IMR-90 (cell line): ENCODE measurements at regions not wholly inside any gene's neighbourhood (a gene's known extent, or its start where the extent isn't known, plus 50 kb on each side); places are given as distances from the start of the nearest gene placed in this dataset.

ENCODE experiments used
- ATAC-seq: fragments of 200-7000 bp; cut with Tn5 transposase; 2 replicates; pipeline ENCODE4 v1.9.1; 2020; ENCODE audit warnings: low read depth, mild to moderate bottlenecking, moderate library complexity
- BruUV-seq: library from RNA; stranded (reverse); fragments of 400-500 nt; replicated peaks from 2 replicates; lab custom pipeline; 2021; lab: Mats Ljungman, UMichigan
- CTCF ChIA-PET: fragments of 300-600 bp; formaldehyde crosslinking; extraction: SDS; loops from one replicate; lab custom pipeline; 2021; ENCODE audit warnings: antibody characterized with exemption; lab: Yijun Ruan, JAX
- POLR2A ChIA-PET: fragments of 300-600 bp; sonication (Branson Sonifier 250); formaldehyde crosslinking; loops from one replicate; lab custom pipeline; 2022; ENCODE audit warnings: antibody characterized with exemption; ENCODE audit not compliant: unreplicated experiment; lab: Charles Lee
- DNase-seq: peaks from one replicate; pipeline ENCODE4 v3.0.0; 2013
- H2AFZ ChIP-seq: replicated peaks from 2 replicates; pipeline ENCODE3; 2013; ENCODE audit warnings: low read length, mild to moderate bottlenecking; ENCODE audit not compliant: poor library complexity
- H2AK5ac ChIP-seq: 2 replicates; pipeline ENCODE4 v1.6.1; 2013; ENCODE audit warnings: low read depth, low read length, inconsistent platforms
- H2AK9ac ChIP-seq: replicated peaks from 2 replicates; pipeline ENCODE3; 2013; ENCODE audit warnings: mild to moderate bottlenecking, low read depth, low read length, moderate library complexity; ENCODE audit not compliant: poor library complexity
- H2BK120ac ChIP-seq: 2 replicates; pipeline ENCODE4 v1.6.1; 2013; ENCODE audit warnings: low read depth, low read length, inconsistent platforms
- H2BK15ac ChIP-seq: 3 replicates; pipeline ENCODE4 v1.6.1; 2013; ENCODE audit warnings: low read depth, low read length, inconsistent platforms
- H2BK20ac ChIP-seq: 2 replicates; pipeline ENCODE4 v1.6.1; 2013; ENCODE audit warnings: low read depth, mild to moderate bottlenecking, inconsistent platforms, low read length, moderate library complexity
- H2BK5ac ChIP-seq: 2 replicates; pipeline ENCODE4 v1.6.1; 2013; ENCODE audit warnings: mild to moderate bottlenecking, low read depth, low read length, inconsistent platforms; ENCODE audit not compliant: poor library complexity, severe bottlenecking
- H3K14ac ChIP-seq: replicated peaks from 2 replicates; pipeline ENCODE4 v1.6.1; 2013; ENCODE audit warnings: low read depth, low read length, inconsistent platforms
- H3K18ac ChIP-seq: 2 replicates; pipeline ENCODE4 v1.6.1; 2013; ENCODE audit warnings: low read depth, low read length, control low read depth
- H3K23ac ChIP-seq: 2 replicates; pipeline ENCODE4 v1.6.1; 2013; ENCODE audit warnings: low read depth, low read length, inconsistent platforms
- H3K27ac ChIP-seq: 2 replicates; pipeline ENCODE4 v1.5.1; 2013; ENCODE audit warnings: mild to moderate bottlenecking, control low read depth, low read length; ENCODE audit not compliant: insufficient read depth
- H3K27me3 ChIP-seq: 2 replicates; pipeline ENCODE4 v1.6.1; 2013; ENCODE audit warnings: low read length; ENCODE audit not compliant: control insufficient read depth, insufficient read depth
- H3K36me3 ChIP-seq: 2 replicates; pipeline ENCODE4 v1.6.1; 2013; ENCODE audit warnings: low read length, mixed read lengths; ENCODE audit not compliant: control insufficient read depth, insufficient read depth
- H3K4ac ChIP-seq: 2 replicates; pipeline ENCODE4 v1.6.1; 2013; ENCODE audit warnings: low read depth, low read length, inconsistent platforms
- H3K4me1 ChIP-seq: 2 replicates; pipeline ENCODE4 v1.6.1; 2013; ENCODE audit warnings: low read length, mixed read lengths; ENCODE audit not compliant: control insufficient read depth, insufficient read depth
- H3K4me2 ChIP-seq: 2 replicates; pipeline ENCODE4 v1.6.1; 2013; ENCODE audit warnings: low read depth, mild to moderate bottlenecking, control low read depth, low read length, moderate library complexity
- H3K4me3 ChIP-seq: 2 replicates; pipeline ENCODE4 v1.5.1; 2013; ENCODE audit warnings: low read depth, mild to moderate bottlenecking, control low read depth, low read length, moderate library complexity; ENCODE audit not compliant: insufficient read depth
- H3K56ac ChIP-seq: 2 replicates; pipeline ENCODE4 v1.6.1; 2013; ENCODE audit warnings: low read length, inconsistent platforms; ENCODE audit not compliant: insufficient read depth; ENCODE audit errors: extremely low read depth
- H3K79me1 ChIP-seq, 2 experiments: 2 replicates each; pipeline ENCODE4 v1.6.1; 2013; ENCODE audit warnings: low read length in 2 of 2, inconsistent platforms in 1 of 2, low read depth in 1 of 2
- H3K9ac ChIP-seq: 2 replicates; pipeline ENCODE4 v1.6.1; 2013; ENCODE audit warnings: low read depth, low read length, control low read depth
- H3K9me1 ChIP-seq: 2 replicates; pipeline ENCODE4 v1.6.1; 2013; ENCODE audit warnings: low read length, inconsistent platforms; ENCODE audit not compliant: insufficient read depth
- H3K9me3 ChIP-seq: 2 replicates; pipeline ENCODE4 v1.6.1; 2013; ENCODE audit warnings: low read length; ENCODE audit not compliant: control insufficient read depth, insufficient read depth
- H4K20me1 ChIP-seq: 2 replicates; pipeline ENCODE4 v1.6.1; 2013; ENCODE audit warnings: low read length, inconsistent platforms; ENCODE audit not compliant: insufficient read depth
- H4K5ac ChIP-seq: 2 replicates; pipeline ENCODE4 v1.6.1; 2013; ENCODE audit warnings: mild to moderate bottlenecking, low read depth, low read length, control low read depth
- H4K8ac ChIP-seq, 2 experiments: 2 replicates each; pipeline ENCODE4 v1.6.1; 2013; ENCODE audit warnings: low read depth in 2 of 2, low read length in 2 of 2, control low read depth in 1 of 2, inconsistent platforms in 1 of 2
- H4K91ac ChIP-seq: 2 replicates; pipeline ENCODE4 v1.6.1; 2013; ENCODE audit warnings: low read depth, low read length, inconsistent platforms; ENCODE audit not compliant: insufficient read depth
- BHLHE40 ChIP-seq: fragments of 150-350 bp; IDR thresholded peaks from 2 replicates; pipeline ENCODE4 v1.6.1; 2016; ENCODE audit warnings: mild to moderate bottlenecking, low read depth, low read length
- CEBPB ChIP-seq: IDR thresholded peaks from 2 replicates; pipeline ENCODE4 v1.6.1; 2012; ENCODE audit warnings: low read depth, low read length, improper control_type of control experiment
- CHD1 ChIP-seq: IDR thresholded peaks from 2 replicates; pipeline ENCODE4 v1.6.1; 2012; ENCODE audit warnings: low read depth, low read length, improper control_type of control experiment
- FOS ChIP-seq: fragments of 150-350 bp; IDR thresholded peaks from 2 replicates; pipeline ENCODE4 v1.6.1; 2016; ENCODE audit warnings: low read depth, low read length
- MAFK ChIP-seq: IDR thresholded peaks from 2 replicates; pipeline ENCODE4 v1.6.1; 2012; ENCODE audit warnings: low read depth, low read length, improper control_type of control experiment
- MAZ ChIP-seq: IDR thresholded peaks from 2 replicates; pipeline ENCODE4 v1.6.1; 2012; ENCODE audit warnings: low read depth, mild to moderate bottlenecking, low read length, improper control_type of control experiment, moderate library complexity, borderline replicate concordance
- MXI1 ChIP-seq: IDR thresholded peaks from 2 replicates; pipeline ENCODE4 v1.6.1; 2012; ENCODE audit warnings: low read depth, mild to moderate bottlenecking, low read length, moderate library complexity, borderline replicate concordance
- NFE2L2 ChIP-seq: fragments of 150-350 bp; IDR thresholded peaks from 2 replicates; pipeline ENCODE4 v1.6.1; 2016; ENCODE audit warnings: low read depth, mild to moderate bottlenecking, low read length
- POLR2A ChIP-seq: IDR thresholded peaks from 2 replicates; pipeline ENCODE4 v1.6.1; 2012; ENCODE audit warnings: mild to moderate bottlenecking, low read depth, low read length
- RAD21 ChIP-seq: IDR thresholded peaks from 2 replicates; pipeline ENCODE4 v1.6.1; 2012; ENCODE audit warnings: low read length, improper control_type of control experiment
- RCOR1 ChIP-seq: IDR thresholded peaks from 2 replicates; pipeline ENCODE4 v1.6.1; 2012; ENCODE audit warnings: mild to moderate bottlenecking, low read length, improper control_type of control experiment; ENCODE audit not compliant: insufficient replicate concordance
- RFX5 ChIP-seq: IDR thresholded peaks from 2 replicates; pipeline ENCODE4 v1.8.0; 2012; ENCODE audit warnings: low read depth, mild to moderate bottlenecking, low read length, moderate library complexity
- SMC3 ChIP-seq: fragments of 150-350 bp; IDR thresholded peaks from 2 replicates; pipeline ENCODE4 v1.6.1; 2016; ENCODE audit warnings: low read depth, mild to moderate bottlenecking, antibody characterized with exemption, low read length, moderate library complexity
- WGBS, 2 experiments: methylation state at CpG; one replicate each; pipeline versions ENCODE4 v1.1.5 to v1.1.7; 2013; ENCODE audit warnings: missing lambda C conversion rate in 2 of 2; ENCODE audit not compliant: insufficient read length in 1 of 2; ENCODE audit errors: extremely low coverage in 2 of 2; 5-methylcytosine and 5-hydroxymethylcytosine counted together
- dilution Hi-C: fragments of 300-500 bp; cut with HindIII; formaldehyde crosslinking; loops from one replicate; pipeline ENCODE4 v1.14.3; 2018; ENCODE audit warnings: low sequenced_read_pairs; ENCODE audit not compliant: unreplicated experiment
- in situ Hi-C: fragments of 300-500 bp; cut with MboI; formaldehyde crosslinking; loops from 3 replicates; pipeline ENCODE4 v1.14.3; 2019; ENCODE audit warnings: low sequenced_read_pairs, inconsistent platforms, mixed read lengths
- intact Hi-C: fragments of 100-400 bp; cut with micrococcal nuclease; formaldehyde crosslinking; loops from 2 replicates; pipeline ENCODE4 v1.10.0; 2022
- TF ChIP-seq, protein P1 (sequence below): conservative IDR thresholded peaks from 2 replicates; pipeline ENCODE4 v1.5.1; 2012; ENCODE audit warnings: mild to moderate bottlenecking, low read depth, low read length, improper control_type of control experiment
- TF ChIP-seq, protein P2 (sequence below): fragments of 150-350 bp; IDR thresholded peaks from 2 replicates; pipeline ENCODE4 v1.6.1; 2017; ENCODE audit warnings: mild to moderate bottlenecking, antibody characterized with exemption, low read length, low read depth
- TF ChIP-seq, protein P3 (sequence below): fragments of 150-350 bp; IDR thresholded peaks from 2 replicates; pipeline ENCODE4 v1.6.1; 2016; ENCODE audit warnings: low read depth, mild to moderate bottlenecking, low read length, moderate library complexity, borderline replicate concordance

DNA sequence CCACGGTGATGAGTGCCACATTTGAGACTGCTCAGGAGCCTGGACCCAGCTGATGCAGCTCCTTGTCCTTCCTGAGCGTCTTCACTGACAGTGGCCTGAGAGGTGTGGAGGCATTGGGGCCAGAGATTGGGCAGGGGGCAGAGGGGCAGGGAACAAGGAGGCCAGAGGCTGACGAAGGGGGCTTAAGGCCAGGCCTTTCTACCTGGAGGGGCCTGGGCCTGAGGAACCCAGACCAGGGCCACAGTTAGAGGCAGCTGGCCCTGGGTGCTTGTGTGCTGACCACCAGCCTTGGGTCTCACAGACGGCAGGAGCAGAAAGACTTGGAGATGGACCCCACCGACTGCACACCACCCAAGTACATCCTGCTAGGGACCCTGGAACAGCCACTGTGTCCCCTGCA lies 168.2 kb upstream of the ZNF267 start:
- H3K4ac ChIP-seq, result no peak overlapping the region
- POLR2A ChIA-PET, result no interaction called here

More for the DNA sequence above, 168.2 kb upstream of the ZNF267 start:
- H2AFZ ChIP-seq, result no peak overlapping the region
- no peak overlapping the region for H4K8ac ChIP-seq
- TF ChIP-seq POLR2A, result no peak
- no peak for TF ChIP-seq MAFK
- TF ChIP-seq RFX5, result no peak
- no peak for TF ChIP-seq CEBPB
- TF ChIP-seq CHD1, result no peak
- TF ChIP-seq, protein P1, sequence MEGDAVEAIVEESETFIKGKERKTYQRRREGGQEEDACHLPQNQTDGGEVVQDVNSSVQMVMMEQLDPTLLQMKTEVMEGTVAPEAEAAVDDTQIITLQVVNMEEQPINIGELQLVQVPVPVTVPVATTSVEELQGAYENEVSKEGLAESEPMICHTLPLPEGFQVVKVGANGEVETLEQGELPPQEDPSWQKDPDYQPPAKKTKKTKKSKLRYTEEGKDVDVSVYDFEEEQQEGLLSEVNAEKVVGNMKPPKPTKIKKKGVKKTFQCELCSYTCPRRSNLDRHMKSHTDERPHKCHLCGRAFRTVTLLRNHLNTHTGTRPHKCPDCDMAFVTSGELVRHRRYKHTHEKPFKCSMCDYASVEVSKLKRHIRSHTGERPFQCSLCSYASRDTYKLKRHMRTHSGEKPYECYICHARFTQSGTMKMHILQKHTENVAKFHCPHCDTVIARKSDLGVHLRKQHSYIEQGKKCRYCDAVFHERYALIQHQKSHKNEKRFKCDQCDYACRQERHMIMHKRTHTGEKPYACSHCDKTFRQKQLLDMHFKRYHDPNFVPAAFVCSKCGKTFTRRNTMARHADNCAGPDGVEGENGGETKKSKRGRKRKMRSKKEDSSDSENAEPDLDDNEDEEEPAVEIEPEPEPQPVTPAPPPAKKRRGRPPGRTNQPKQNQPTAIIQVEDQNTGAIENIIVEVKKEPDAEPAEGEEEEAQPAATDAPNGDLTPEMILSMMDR, result no peak
- no peak for TF ChIP-seq SMC3
- no peak for TF ChIP-seq MXI1
- TF ChIP-seq, protein P2, sequence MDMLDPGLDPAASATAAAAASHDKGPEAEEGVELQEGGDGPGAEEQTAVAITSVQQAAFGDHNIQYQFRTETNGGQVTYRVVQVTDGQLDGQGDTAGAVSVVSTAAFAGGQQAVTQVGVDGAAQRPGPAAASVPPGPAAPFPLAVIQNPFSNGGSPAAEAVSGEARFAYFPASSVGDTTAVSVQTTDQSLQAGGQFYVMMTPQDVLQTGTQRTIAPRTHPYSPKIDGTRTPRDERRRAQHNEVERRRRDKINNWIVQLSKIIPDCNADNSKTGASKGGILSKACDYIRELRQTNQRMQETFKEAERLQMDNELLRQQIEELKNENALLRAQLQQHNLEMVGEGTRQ, result no peak
- TF ChIP-seq, protein P3, sequence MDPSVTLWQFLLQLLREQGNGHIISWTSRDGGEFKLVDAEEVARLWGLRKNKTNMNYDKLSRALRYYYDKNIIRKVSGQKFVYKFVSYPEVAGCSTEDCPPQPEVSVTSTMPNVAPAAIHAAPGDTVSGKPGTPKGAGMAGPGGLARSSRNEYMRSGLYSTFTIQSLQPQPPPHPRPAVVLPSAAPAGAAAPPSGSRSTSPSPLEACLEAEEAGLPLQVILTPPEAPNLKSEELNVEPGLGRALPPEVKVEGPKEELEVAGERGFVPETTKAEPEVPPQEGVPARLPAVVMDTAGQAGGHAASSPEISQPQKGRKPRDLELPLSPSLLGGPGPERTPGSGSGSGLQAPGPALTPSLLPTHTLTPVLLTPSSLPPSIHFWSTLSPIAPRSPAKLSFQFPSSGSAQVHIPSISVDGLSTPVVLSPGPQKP, result no peak
- TF ChIP-seq NFE2L2, result no peak
- TF ChIP-seq BHLHE40, result no peak
- no peak for TF ChIP-seq RCOR1
- TF ChIP-seq FOS, result no peak
- TF ChIP-seq RAD21, result no peak
- no peak for TF ChIP-seq MAZ
- no peak overlapping the region for H2BK15ac ChIP-seq
- H3K9me3 ChIP-seq, result no peaks in the 10 kb centered on the region
- in situ Hi-C loops (loop anchor here (10.0 to 25.0 kb wide), 4 partner anchors 59 to 718 kb away; partner anchors contain the start of genes HSD3B7 and RUSF1), dilution Hi-C loops (no loop called here), intact Hi-C loops (no loop called here)
- DNase-seq (no peak), ATAC-seq (no peak)
- H2BK5ac ChIP-seq, result no peak overlapping the region
- H3K4me1 ChIP-seq, result no peaks in the 10 kb centered on the region
- H4K91ac ChIP-seq, result no peak overlapping the region
- no peak overlapping the region for H3K9ac ChIP-seq
- H2AK9ac ChIP-seq, result no peak overlapping the region
- no peak overlapping the region for H3K14ac ChIP-seq
- no peak overlapping the region for H3K4me2 ChIP-seq
- no peaks in the 10 kb centered on the region for H3K27me3 ChIP-seq
- H4K5ac ChIP-seq, result no peak overlapping the region
- H3K36me3 ChIP-seq, result peaks cover 39% of the 10 kb centered on the region
- no peak overlapping the region for H2BK20ac ChIP-seq
- H2AK5ac ChIP-seq, result no peak overlapping the region
- no peak overlapping the region for H3K56ac ChIP-seq
- CTCF ChIA-PET, result no interaction called here
- no peak overlapping the region for H3K4me3 ChIP-seq
- no TSS peak for BruUV-seq
- H3K27ac ChIP-seq, result no peak overlapping the region
- H3K79me1 ChIP-seq, result peaks cover 3 to 10% of the 10 kb centered on the region in 2 experiments; a peak in 3 of 4 replicates
- 100% methylated on average over 2 of the region's 5 CpGs; no CpG with 5 or more reads in 1 of the 2 experiments for WGBS, 2 experiments
- no peak overlapping the region for H3K18ac ChIP-seq
- H3K23ac ChIP-seq, result no peak overlapping the region
- H3K9me1 ChIP-seq, result no peaks in the 10 kb centered on the region
- no peak overlapping the region for H2BK120ac ChIP-seq
- no peaks in the 10 kb centered on the region for H4K20me1 ChIP-seq
